ENCODE measurements at regions not wholly inside any gene's neighbourhood (a gene's known extent, or its start where the extent isn't known, plus 50 kb on each side); places are given as distances from the start of the nearest gene placed in this dataset.

GRCh38 chr9:96136992-96137670 is 164.8 kb downstream of the HSD17B3 start:
- no peak for TF ChIP-seq CTCF (conservative IDR thresholded peaks at IDR 0.05; ENCODE audit: low read length)
- no peak for TF ChIP-seq EZH2phosphoT487 (IDR thresholded peaks at IDR 0.05; ENCODE audit: borderline replicate concordance)

All from Loucy (cell line).